Heart left ventricle (tissue), 16 donors: ENCODE measurements at regions not wholly inside any gene's neighbourhood (a gene's known extent, or its start where the extent isn't known, plus 50 kb on each side); places are given as distances from the start of the nearest gene placed in this dataset.

Source experiments
- ATAC-seq, 4 donors: fragments of 200-7000 bp; cut with Tn5 transposase; one replicate each; pipeline ENCODE4 v1.9.1; 2020 to 2022; ENCODE audit warnings: moderate library complexity in 4 of 4, mild to moderate bottlenecking in 3 of 4, moderate number of reproducible peaks in 1 of 4
- DNase-seq, 5 donors: peaks; one replicate each; pipeline ENCODE4 v3.0.0-alpha.2; 2020
- H3K27ac ChIP-seq, 12 donors: fragments of 200-600 bp; sonication (generic) in 4 of 12; one replicate each; pipeline versions ENCODE4 v1.5.0 to v1.8.0; 2016 to 2022; ENCODE audit warnings: mild to moderate bottlenecking in 2 of 12
- H3K27me3 ChIP-seq, 9 donors: fragments of 200-600 bp; sonication (generic) in 2 of 9; one replicate each; pipeline versions ENCODE4 v1.5.1 to v1.8.0; 2016 to 2022; ENCODE audit warnings: mild to moderate bottlenecking in 3 of 9
- H3K36me3 ChIP-seq, 9 donors: fragments of 200-600 bp; sonication (generic) in 2 of 9; one replicate each; pipeline versions ENCODE4 v1.5.0 to v1.8.0; 2018 to 2022; ENCODE audit warnings: mild to moderate bottlenecking in 2 of 9
- H3K4me1 ChIP-seq, 12 donors: fragments of 200-600 bp; sonication (generic) in 4 of 12; one replicate each; pipeline versions ENCODE4 v1.5.0 to v1.8.0; 2016 to 2022; ENCODE audit warnings: mild to moderate bottlenecking in 3 of 12
- H3K4me3 ChIP-seq, 12 donors: fragments of 200-600 bp; sonication (generic) in 4 of 12; one replicate each; pipeline versions ENCODE4 v1.5.0 to v1.8.0; 2017 to 2022; ENCODE audit warnings: mild to moderate bottlenecking in 9 of 12, moderate library complexity in 4 of 12
- H3K9me3 ChIP-seq, 12 donors: fragments of 200-600 bp; sonication (generic) in 4 of 12; one replicate each; pipeline versions ENCODE4 v1.5.0 to v1.8.0; 2016 to 2022; ENCODE audit warnings: mild to moderate bottlenecking in 1 of 12
- POLR2A ChIP-seq, 2 donors: fragments of 450-650 bp; IDR thresholded peaks; one replicate each; pipeline ENCODE4 v1.6.1; 2017; ENCODE audit warnings: antibody characterized with exemption in 2 of 2, mild to moderate bottlenecking in 2 of 2, moderate library complexity in 2 of 2
- WGBS, 4 donors: extraction: QIAGEN DNeasy Blood & Tissue Kit in 2 of 4; methylation state at CpG; one replicate each; pipeline versions ENCODE4 v1.1.5 to v1.1.7; 2013 to 2018; 5-methylcytosine and 5-hydroxymethylcytosine counted together
- intact Hi-C, 10 donors: fragments of 100-400 bp; cut with DNase I; formaldehyde crosslinking; loops; one replicate each; pipeline versions ENCODE4 v1.11.1 to v1.14.2; 2022
- TF ChIP-seq, protein P1 (sequence below), 12 donors: fragments of 200-600 bp; sonication (generic) in 4 of 12; IDR thresholded peaks; one replicate each; pipeline versions ENCODE4 v1.5.0 to v1.8.0; 2018 to 2022; ENCODE audit warnings: antibody characterized with exemption in 12 of 12, mild to moderate bottlenecking in 5 of 12
- donor health status: ischemic (EF 13 %, LVEDD 7.1; RV severe dilation, severe dysfunction).
- donor health status: healthy with polysubstance abuse.
- donor health status: DM: no; HTN: yes; CAD: no.
- donor health status: DM: no; HTN: no; CAD: no.
- donor health status: ischemic (EF 25% LVEDD 6.9; RV normal size, moderate dysfunction).
- donor health status: ischemic (EF 25% LVEDD 5.7; RV mildly dilated, moderate dysfunction).
- donor health status: healthy.
- donor health status: DM: yes; HTN: yes; CAD: no.
- donor health status: ischemic (EF 35%, LVEDD 5.7; RV mildly dilated, moderate dysfunction).
- donor health status: nonischemic (EF 11% LVEDD 7.7; RV severe dilation, severe dysfunction).
- donor health status: DM: yes; HTN: yes; CAD: no.
- donor health status: PGD.
- donor health status: ischemic (EF 29% LVEDD 5.4; RV normal size, mild dysfunction).
- donor health status: nonischemic (EF 23%, LVEDD 6.1; RV moderate dilation, normal function).

DNA sequence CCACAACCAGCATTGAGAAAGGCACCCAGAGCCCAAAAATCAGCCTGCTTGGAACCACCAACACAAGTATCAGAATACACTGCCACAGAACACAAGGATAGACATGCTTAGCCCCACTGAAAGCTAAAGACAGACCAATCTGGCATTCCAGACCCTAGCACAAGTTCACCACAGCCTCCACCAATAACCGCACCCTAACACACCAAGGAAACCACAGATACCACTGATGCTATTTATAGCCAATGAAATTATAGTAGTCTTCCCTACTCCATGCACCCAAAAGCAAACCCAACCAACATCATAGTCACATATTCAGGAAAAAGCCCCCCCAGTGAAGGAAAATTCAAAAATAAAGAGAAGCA lies 83.9 kb upstream of the STT3B start:
- Histone ChIP-seq H3K36me3 (no peaks in the 10 kb centered on the region), H3K4me3 (no peak overlapping the region), H3K27me3 (no peaks in the 10 kb centered on the region), H3K9me3 (peaks cover 0 to 15% (median 0%) of the 10 kb centered on the region in 12 donors), H3K4me1 (no peaks in the 10 kb centered on the region), H3K27ac (no peak overlapping the region)
- 83 to 100% (median 94%) methylated on average over 1 of the region's 1 CpG for WGBS, 4 donors
- ATAC-seq (no peak), DNase-seq (no peak)
- intact Hi-C loops = no loop called here
- no peak for TF ChIP-seq POLR2A (IDR thresholded peaks at IDR 0.05)
- TF ChIP-seq, protein P1, sequence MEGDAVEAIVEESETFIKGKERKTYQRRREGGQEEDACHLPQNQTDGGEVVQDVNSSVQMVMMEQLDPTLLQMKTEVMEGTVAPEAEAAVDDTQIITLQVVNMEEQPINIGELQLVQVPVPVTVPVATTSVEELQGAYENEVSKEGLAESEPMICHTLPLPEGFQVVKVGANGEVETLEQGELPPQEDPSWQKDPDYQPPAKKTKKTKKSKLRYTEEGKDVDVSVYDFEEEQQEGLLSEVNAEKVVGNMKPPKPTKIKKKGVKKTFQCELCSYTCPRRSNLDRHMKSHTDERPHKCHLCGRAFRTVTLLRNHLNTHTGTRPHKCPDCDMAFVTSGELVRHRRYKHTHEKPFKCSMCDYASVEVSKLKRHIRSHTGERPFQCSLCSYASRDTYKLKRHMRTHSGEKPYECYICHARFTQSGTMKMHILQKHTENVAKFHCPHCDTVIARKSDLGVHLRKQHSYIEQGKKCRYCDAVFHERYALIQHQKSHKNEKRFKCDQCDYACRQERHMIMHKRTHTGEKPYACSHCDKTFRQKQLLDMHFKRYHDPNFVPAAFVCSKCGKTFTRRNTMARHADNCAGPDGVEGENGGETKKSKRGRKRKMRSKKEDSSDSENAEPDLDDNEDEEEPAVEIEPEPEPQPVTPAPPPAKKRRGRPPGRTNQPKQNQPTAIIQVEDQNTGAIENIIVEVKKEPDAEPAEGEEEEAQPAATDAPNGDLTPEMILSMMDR (IDR thresholded peaks at IDR 0.05) = no peak

DNA sequence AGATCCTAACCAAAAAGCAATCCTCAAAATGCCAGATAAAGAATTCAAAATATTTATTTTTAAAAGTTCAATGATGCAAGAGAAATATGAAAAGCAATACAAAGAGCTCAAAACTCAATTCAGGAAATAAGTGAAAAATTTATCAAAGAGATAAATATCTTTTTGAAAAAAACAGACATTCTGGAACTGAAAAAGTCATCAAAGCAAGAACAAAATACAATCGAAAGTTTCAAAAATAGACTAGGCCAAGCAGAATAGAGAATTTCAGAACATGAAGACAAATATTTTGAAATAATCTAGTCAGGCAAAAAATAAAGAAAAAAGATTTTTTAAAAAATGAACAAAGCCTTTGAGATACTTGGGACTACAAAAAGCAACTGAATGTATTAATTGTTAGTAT lies 83.4 kb upstream of the STT3B start:
- DNase-seq (no peak), ATAC-seq (no peak)
- Histone ChIP-seq H3K27me3 (no peaks in the 10 kb centered on the region), H3K36me3 (no peaks in the 10 kb centered on the region), H3K9me3 (peaks cover 0 to 15% (median 0%) of the 10 kb centered on the region in 12 donors), H3K4me1 (no peaks in the 10 kb centered on the region), H3K4me3 (no peak overlapping the region), H3K27ac (no peak overlapping the region)
- WGBS, 4 donors = 73 to 79% (median 77%) methylated on average over 1 of the region's 1 CpG
- no peak for TF ChIP-seq POLR2A (IDR thresholded peaks at IDR 0.05)
- TF ChIP-seq, protein P1 (IDR thresholded peaks at IDR 0.05) = no peak
- intact Hi-C loops = no loop called here

GRCh38 chr3:31450345-31450744 lies 82.4 kb upstream of the STT3B start:
- ATAC-seq (no peak), DNase-seq (no peak)
- Histone ChIP-seq H3K4me3 (no peak overlapping the region), H3K4me1 (no peaks in the 10 kb centered on the region), H3K9me3 (peaks cover 0 to 15% (median 0%) of the 10 kb centered on the region in 12 donors), H3K27me3 (no peaks in the 10 kb centered on the region), H3K27ac (no peak overlapping the region), H3K36me3 (no peaks in the 10 kb centered on the region)
- intact Hi-C loops = no loop called here
- TF ChIP-seq POLR2A (IDR thresholded peaks at IDR 0.05) = no peak
- TF ChIP-seq, protein P1 (IDR thresholded peaks at IDR 0.05) = no peak

DNA sequence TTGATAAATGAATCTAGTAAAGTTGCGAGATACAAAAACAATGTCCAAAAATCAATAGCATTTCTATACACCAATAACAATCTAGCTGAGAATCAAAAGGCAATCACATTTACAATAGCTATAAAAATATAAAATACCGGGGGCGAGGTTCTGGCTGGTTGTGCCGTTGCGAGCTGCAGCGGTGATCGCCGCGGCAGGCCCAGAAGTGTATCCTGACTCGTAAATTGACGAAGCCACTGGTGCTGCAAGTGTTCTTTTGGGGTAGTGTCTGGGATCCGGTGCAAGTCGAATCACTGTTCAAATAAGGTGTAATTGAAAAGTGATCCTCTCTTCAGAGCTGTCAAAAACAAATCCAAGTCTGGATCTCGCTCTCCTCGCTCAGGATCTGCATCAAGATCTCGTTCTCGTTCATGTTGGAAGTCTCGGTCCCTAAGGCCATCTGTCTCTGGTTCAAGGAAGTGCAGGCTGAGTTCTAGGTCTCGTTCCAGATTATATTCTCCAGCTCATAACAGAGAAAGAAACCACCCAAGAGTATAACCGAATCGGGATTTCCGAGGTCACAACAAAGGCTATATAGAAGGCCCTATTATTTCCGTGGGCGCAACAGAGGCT lies 80.1 kb upstream of the STT3B start:
- no peaks in the 10 kb centered on the region for H3K27me3 ChIP-seq
- TF ChIP-seq, protein P1 (IDR thresholded peaks at IDR 0.05) = no peak
- TF ChIP-seq POLR2A (IDR thresholded peaks at IDR 0.05) = no peak
- peaks cover 0 to 20% (median 0%) of the 10 kb centered on the region in 12 donors for H3K9me3 ChIP-seq
- intact Hi-C loops = no loop called here
- H3K27ac ChIP-seq = no peak overlapping the region
- DNase-seq (no peak), ATAC-seq (no peak)
- no peaks in the 10 kb centered on the region for H3K4me1 ChIP-seq
- no peak overlapping the region for H3K4me3 ChIP-seq
- H3K36me3 ChIP-seq = no peaks in the 10 kb centered on the region
- WGBS, 4 donors = 91 to 96% (median 93%) methylated on average over 24 of the region's 24 CpGs
